ENCODE measurements at regions not wholly inside any gene's neighbourhood (a gene's known extent, or its start where the extent isn't known, plus 50 kb on each side); places are given as distances from the start of the nearest gene placed in this dataset.
"Not testable (repeated sequence)": the region's sequence is repeated elsewhere in the genome, so short reads cannot be mapped to it uniquely, and the experiment has no call there.

GRCh38 chr3:75394102-75394501 lies 270.0 kb upstream of the FRG2C start:
- not testable (repeated sequence) for DNase-seq (ENCODE audit: low spot score)

GRCh38 chr3:75394562-75395360 lies 269.4 kb upstream of the FRG2C start:
- not testable (repeated sequence) for DNase-seq (ENCODE audit: low spot score)

GRCh38 chr3:75395580-75396315 lies 268.4 kb upstream of the FRG2C start:
- no peak for DNase-seq (ENCODE audit: low spot score)

- no peak for DNase-seq (ENCODE audit: low spot score)
These were observed 267.8 kb upstream of the FRG2C start for GRCh38 chr3:75396316-75396802.

- DNase-seq (ENCODE audit: low spot score), result not testable (repeated sequence)
These were observed 266.6 kb upstream of the FRG2C start for GRCh38 chr3:75397486-75397885.

- not testable (repeated sequence) for DNase-seq (ENCODE audit: low spot score)
These were observed 241.8 kb upstream of the FRG2C start for GRCh38 chr3:75422101-75422945.

GRCh38 chr3:75425379-75425778 lies 238.7 kb upstream of the FRG2C start:
- DNase-seq (ENCODE audit: low spot score), result not testable (repeated sequence)

- not testable (repeated sequence) for DNase-seq (ENCODE audit: low spot score)
These were observed 236.6 kb upstream of the FRG2C start for GRCh38 chr3:75427486-75427885.

- DNase-seq (ENCODE audit: low spot score), result not testable (repeated sequence)
These were observed 236.2 kb upstream of the FRG2C start for GRCh38 chr3:75427906-75428305.

- DNase-seq (ENCODE audit: low spot score), result peak; percentile 70
These were observed 234.4 kb upstream of the FRG2C start for GRCh38 chr3:75429561-75430220.

- not testable (repeated sequence) for DNase-seq (ENCODE audit: low spot score)
These were observed 233.7 kb upstream of the FRG2C start for GRCh38 chr3:75430406-75430805.

GRCh38 chr3:75431120-75431519 lies 233.0 kb upstream of the FRG2C start:
- not testable (repeated sequence) for DNase-seq (ENCODE audit: low spot score)

GRCh38 chr3:75432466-75432865 lies 231.7 kb upstream of the FRG2C start:
- DNase-seq (ENCODE audit: low spot score), result not testable (repeated sequence)

- not testable (repeated sequence) for DNase-seq (ENCODE audit: low spot score)
These were observed 231.2 kb upstream of the FRG2C start for GRCh38 chr3:75432885-75433284.

GRCh38 chr3:75433295-75433694 lies 230.8 kb upstream of the FRG2C start:
- not testable (repeated sequence) for DNase-seq (ENCODE audit: low spot score)

GRCh38 chr3:75434276-75434912 lies 229.7 kb upstream of the FRG2C start:
- DNase-seq (ENCODE audit: low spot score), result peak; percentile 16

GRCh38 chr3:75434913-75435793 lies 229.0 kb upstream of the FRG2C start:
- peak; percentile 99 for DNase-seq (ENCODE audit: low spot score)

GRCh38 chr3:75435794-75436400 lies 228.2 kb upstream of the FRG2C start:
- DNase-seq (ENCODE audit: low spot score), result not testable (repeated sequence)

- not testable (repeated sequence) for DNase-seq (ENCODE audit: low spot score)
These were observed 223.1 kb upstream of the FRG2C start for GRCh38 chr3:75440986-75441385.

Data from globus pallidus (tissue), 1 donor.